HepG2 (cell line): ENCODE measurements at regions not wholly inside any gene's neighbourhood (a gene's known extent, or its start where the extent isn't known, plus 50 kb on each side); places are given as distances from the start of the nearest gene placed in this dataset.

Experiments used
- AKAP8 ChIP-seq: sonication (generic); formaldehyde crosslinking; IDR thresholded peaks from 2 replicates; pipeline ENCODE4 v1.5.1; 2020; ENCODE audit warnings: mild to moderate bottlenecking, missing genetic modification reagents
- ARID2 ChIP-seq: sonication (generic); formaldehyde crosslinking; IDR thresholded peaks from 2 replicates; pipeline ENCODE4 v1.8.1; 2022; ENCODE audit warnings: mild to moderate bottlenecking, missing genetic modification reagents, borderline replicate concordance
- ARNT2 ChIP-seq: sonication (generic); formaldehyde crosslinking; IDR thresholded peaks from 2 replicates; pipeline ENCODE4 v1.8.0; 2022; ENCODE audit warnings: mild to moderate bottlenecking, low read depth, missing genetic modification reagents, moderate library complexity
- ASH2L ChIP-seq: fragments of 300-600, 200-600 bp; sonication (generic); IDR thresholded peaks from 2 replicates; pipeline ENCODE4 v1.7.0; 2017; ENCODE audit warnings: low read depth, mild to moderate bottlenecking, moderate library complexity, mixed read lengths, low read length; ENCODE audit not compliant: insufficient read length
- DPF2 ChIP-seq: sonication (generic); formaldehyde crosslinking; IDR thresholded peaks from 2 replicates; pipeline ENCODE4 v1.4.0; 2020; ENCODE audit warnings: mild to moderate bottlenecking, low read depth, missing genetic modification reagents, borderline replicate concordance
- FOSL2 ChIP-seq: sonication (generic); formaldehyde crosslinking; IDR thresholded peaks from 2 replicates; pipeline ENCODE4 v1.4.0; 2020; ENCODE audit warnings: missing genetic modification reagents
- HNRNPL ChIP-seq: fragments of 200-400 bp; formaldehyde crosslinking; IDR thresholded peaks from 2 replicates; pipeline ENCODE4 v1.6.1; 2017; ENCODE audit warnings: mild to moderate bottlenecking, low read depth, low read length
- KAT2B ChIP-seq: fragments of 150-350 bp; IDR thresholded peaks from 2 replicates; pipeline ENCODE4 v1.6.1; 2014; ENCODE audit warnings: low read depth, low read length, borderline replicate concordance
- KLF16 ChIP-seq, 2 experiments: sonication (generic) in 1 of 2; formaldehyde crosslinking in 1 of 2; IDR thresholded peaks; 2 replicates each; pipeline versions ENCODE4 v1.6.1 to v1.8.0; 2016 to 2023; ENCODE audit warnings: missing genetic modification reagents in 2 of 2, missing compliant biosample characterization in 1 of 2
- MAFG ChIP-seq: sonication (generic); formaldehyde crosslinking; IDR thresholded peaks from 2 replicates; pipeline ENCODE4 v1.5.1; 2020; ENCODE audit warnings: mild to moderate bottlenecking, missing genetic modification reagents
- RBFOX2 ChIP-seq: fragments of 200-400 bp; formaldehyde crosslinking; IDR thresholded peaks from 2 replicates; pipeline ENCODE4 v1.6.1; 2017; ENCODE audit warnings: low read depth, mild to moderate bottlenecking, low read length
- RFX1 ChIP-seq: fragments of 450-650 bp; IDR thresholded peaks from 2 replicates; pipeline ENCODE4 v1.6.1; 2017
- RORA ChIP-seq: sonication (generic); formaldehyde crosslinking; IDR thresholded peaks from 2 replicates; pipeline ENCODE4 v1.5.0; 2020; ENCODE audit warnings: mild to moderate bottlenecking, missing genetic modification reagents, moderate library complexity
- SIX1 ChIP-seq: sonication (generic); formaldehyde crosslinking; IDR thresholded peaks from 2 replicates; pipeline ENCODE4 v1.4.0; 2020; ENCODE audit warnings: missing genetic modification reagents, borderline replicate concordance
- SP2 ChIP-seq: sonication (generic); formaldehyde crosslinking; IDR thresholded peaks from 2 replicates; pipeline ENCODE4 v1.5.1; 2020; ENCODE audit warnings: mild to moderate bottlenecking, missing genetic modification reagents
- TFE3 ChIP-seq: IDR thresholded peaks from 2 replicates; pipeline ENCODE4 v1.6.1; 2016
- USF2 ChIP-seq, 2 experiments: sonication (generic) in 1 of 2; formaldehyde crosslinking in 1 of 2; IDR thresholded peaks; 2 replicates each; pipeline versions ENCODE4 v1.5.1 to v1.6.1; 2011 to 2020; ENCODE audit warnings: borderline replicate concordance in 1 of 2, low read depth in 1 of 2, low read length in 1 of 2, mild to moderate bottlenecking in 1 of 2, missing genetic modification reagents in 1 of 2, moderate library complexity in 1 of 2
- XRCC5 ChIP-seq: fragments of 200-400 bp; formaldehyde crosslinking; optimal IDR thresholded peaks from 2 replicates; pipeline ENCODE3; 2017; ENCODE audit warnings: mild to moderate bottlenecking, low read length
- YEATS4 ChIP-seq: sonication (generic); formaldehyde crosslinking; IDR thresholded peaks from 2 replicates; pipeline ENCODE4 v1.4.0; 2020; ENCODE audit warnings: missing genetic modification reagents, borderline replicate concordance
- ZFP1 ChIP-seq: IDR thresholded peaks from 2 replicates; pipeline ENCODE4 v1.6.1; 2016
- ZNF3 ChIP-seq: IDR thresholded peaks from 2 replicates; pipeline ENCODE4 v1.7.0; 2017; ENCODE audit warnings: inconsistent platforms
- ZNF350 ChIP-seq: sonication (generic); formaldehyde crosslinking; IDR thresholded peaks from 2 replicates; pipeline ENCODE4 v1.4.0; 2020; ENCODE audit warnings: mild to moderate bottlenecking, low read depth, missing genetic modification reagents, borderline replicate concordance
- ZNF44 ChIP-seq: sonication (generic); formaldehyde crosslinking; IDR thresholded peaks from 2 replicates; pipeline ENCODE4 v1.5.1; 2020; ENCODE audit warnings: mild to moderate bottlenecking, missing genetic modification reagents
- ZNF547 ChIP-seq: sonication (generic); formaldehyde crosslinking; IDR thresholded peaks from 2 replicates; pipeline ENCODE4 v1.5.1; 2020; ENCODE audit warnings: mild to moderate bottlenecking, missing genetic modification reagents
- ZNF674 ChIP-seq: sonication (generic); formaldehyde crosslinking; IDR thresholded peaks from 2 replicates; pipeline ENCODE4 v1.5.0; 2020; ENCODE audit warnings: low read depth, mild to moderate bottlenecking, missing genetic modification reagents
- ZNF784 ChIP-seq: sonication (generic); formaldehyde crosslinking; IDR thresholded peaks from 2 replicates; pipeline ENCODE4 v1.5.1; 2020; ENCODE audit warnings: missing genetic modification reagents, mild to moderate bottlenecking, borderline replicate concordance
- ZNF792 ChIP-seq: IDR thresholded peaks from 2 replicates; pipeline ENCODE4 v1.6.1; 2016
- ZZZ3 ChIP-seq: sonication (generic); formaldehyde crosslinking; IDR thresholded peaks from 2 replicates; pipeline ENCODE4 v1.4.0; 2020; ENCODE audit warnings: missing genetic modification reagents, mild to moderate bottlenecking, borderline replicate concordance

- peak; percentile 4; the same call in 1 of the 2 replicates for TF ChIP-seq TFE3 (CRISPR knock-in tag)
- TF ChIP-seq ZNF3 (CRISPR knock-in tag) = 0 out of 2 replicates have a peak, but pooled peaks have one; percentile 2
- TF ChIP-seq ARID2 = 0 out of 2 replicates have a peak, but pooled peaks have one; percentile 30
- no peak for TF ChIP-seq ZFP1 (CRISPR knock-in tag)
- TF ChIP-seq ASH2L = no peak
- TF ChIP-seq ZNF44 (CRISPR knock-in tag) = 0 out of 2 replicates have a peak, but pooled peaks have one; percentile 29
- TF ChIP-seq SP2 = no peak
- TF ChIP-seq ZNF784 = no peak
- peak; percentile 57 for TF ChIP-seq USF2 (IDR thresholded peaks at IDR 0.05; ENCODE audit: low read depth, low read length)
- no peak for TF ChIP-seq USF2 (CRISPR knock-in tag; IDR thresholded peaks at IDR 0.05; ENCODE audit: borderline replicate concordance)
- peak; percentile 85 for TF ChIP-seq RFX1
- no peak for TF ChIP-seq KLF16 (CRISPR knock-in tag; IDR thresholded peaks at IDR 0.05)
- TF ChIP-seq ZZZ3 (CRISPR knock-in tag) = no peak
- TF ChIP-seq FOSL2 = no peak; the same call in 1 of the 2 replicates
- no peak for TF ChIP-seq MAFG
- TF ChIP-seq SIX1 (CRISPR knock-in tag) = no peak
- no peak for TF ChIP-seq KAT2B
- TF ChIP-seq AKAP8 = no peak
- no peak for TF ChIP-seq HNRNPL
- TF ChIP-seq ZNF350 (CRISPR knock-in tag) = peak; percentile 13; the same call in 1 of the 2 replicates
- no peak for TF ChIP-seq ZNF547
- 0 out of 2 replicates have a peak, but pooled peaks have one; percentile 11 for TF ChIP-seq RORA (CRISPR knock-in tag)
- peak; percentile 18; the same call in 1 of the 2 replicates for TF ChIP-seq ARNT2 (CRISPR knock-in tag)
- peak; percentile 1 for TF ChIP-seq XRCC5
- TF ChIP-seq ZNF674 = no peak
- TF ChIP-seq DPF2 (CRISPR knock-in tag) = 0 out of 2 replicates have a peak, but pooled peaks have one; percentile 1
- TF ChIP-seq ZNF792 = peak; percentile 16; the same call in 1 of the 2 replicates
- TF ChIP-seq YEATS4 (CRISPR knock-in tag) = no peak
- TF ChIP-seq RBFOX2 = peak; percentile 44; the same call in 1 of the 2 replicates
Observed at GRCh38 chr5:32531885-32532520, 53.4 kb upstream of the SUB1 start (continued).
